Lower leg skin (tissue), 4 donors: ENCODE measurements at regions not wholly inside any gene's neighbourhood (a gene's known extent, or its start where the extent isn't known, plus 50 kb on each side); places are given as distances from the start of the nearest gene placed in this dataset.
A peak's percentile ranks its signal among the peaks of the same experiment; 100 is the strongest.

Source experiments
- DNase-seq, 2 donors: peaks; one replicate each; pipeline ENCODE4 v3.0.0-alpha.2; 2019; ENCODE audit warnings: low spot score in 2 of 2
- H3K4me3 ChIP-seq: fragments of 200-600 bp; sonication (generic); 2 replicates; pipeline ENCODE4 v1.5.1; 2017; ENCODE audit warnings: mild to moderate bottlenecking, low read depth; ENCODE audit not compliant: poor library complexity, severe bottlenecking
- CTCF ChIP-seq, 3 donors: fragments of 450-650 bp; IDR thresholded peaks; one replicate each; pipeline ENCODE4 v1.5.1; 2016; ENCODE audit warnings: antibody characterized with exemption in 3 of 3, mild to moderate bottlenecking in 3 of 3, moderate library complexity in 2 of 3
- POLR2A ChIP-seq, 2 donors: fragments of 450-650 bp; IDR thresholded peaks; one replicate each; pipeline ENCODE4 v1.6.1; 2016 to 2017; ENCODE audit warnings: antibody characterized with exemption in 2 of 2, mild to moderate bottlenecking in 1 of 2, moderate library complexity in 1 of 2
- WGBS, 2 donors: methylation state at CpG; one replicate each; pipeline ENCODE4 v1.1.5; 2018; 5-methylcytosine and 5-hydroxymethylcytosine counted together
- intact Hi-C: fragments of 100-400 bp; cut with DNase I; formaldehyde crosslinking; loops from one replicate; pipeline ENCODE4 v1.15.0; 2023; ENCODE audit warnings: low total_unique reads

DNA sequence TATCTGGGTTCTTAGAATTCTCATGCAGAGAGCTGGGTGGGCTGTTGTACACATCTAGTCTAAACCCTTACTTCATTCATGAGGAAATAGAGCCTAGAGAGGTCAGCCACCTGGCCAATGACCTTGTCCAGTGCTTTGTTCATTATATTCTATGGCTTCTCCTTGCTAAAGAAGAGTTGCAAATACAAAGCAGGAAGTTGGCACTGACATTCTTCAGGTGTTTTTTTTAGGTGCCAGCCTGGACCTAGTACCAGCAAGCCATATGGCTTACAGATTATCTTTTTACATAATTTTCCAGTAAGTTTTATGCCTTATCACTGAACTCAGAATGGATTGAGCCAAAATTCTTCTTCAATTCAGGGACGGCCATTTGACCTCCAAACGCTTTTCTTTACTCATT, 54.7 kb upstream of the PGM2 start:
- TF ChIP-seq POLR2A (IDR thresholded peaks at IDR 0.05) (no peak), CTCF (IDR thresholded peaks at IDR 0.05) (no peak)
- no peak overlapping the region for H3K4me3 ChIP-seq
- 75 to 78% methylated on average over 2 of the region's 2 CpGs for WGBS, 2 donors
- intact Hi-C loops, result no loop called here
- no peak for DNase-seq

DNA sequence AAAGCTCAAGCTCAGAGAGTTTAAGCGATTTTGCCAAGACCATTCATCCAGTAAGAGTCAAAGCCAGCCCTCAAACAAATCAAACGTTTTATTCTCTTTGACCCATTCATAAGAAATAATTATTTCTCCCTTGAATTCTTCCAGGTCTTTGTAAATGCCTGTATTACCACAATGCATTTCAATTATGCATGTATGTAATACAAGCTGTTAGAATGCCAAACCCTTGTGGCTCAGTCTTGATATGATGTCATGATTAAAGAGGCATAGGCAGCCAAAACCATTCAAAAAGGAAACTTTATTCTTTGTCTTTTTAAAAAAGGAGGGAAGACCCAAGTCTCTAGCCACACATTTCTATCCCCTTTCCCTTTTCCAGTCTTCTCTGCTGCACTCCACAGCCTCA, 56.5 kb upstream of the PGM2 start:
- no peak for DNase-seq
- TF ChIP-seq POLR2A (IDR thresholded peaks at IDR 0.05), result no peak
- TF ChIP-seq CTCF (IDR thresholded peaks at IDR 0.05), result no peak
- 45 to 52% methylated on average over 2 of the region's 2 CpGs for WGBS, 2 donors
- intact Hi-C loops, result no loop called here
- no peak overlapping the region for H3K4me3 ChIP-seq

- 81 to 88% methylated on average over 4 of the region's 4 CpGs for WGBS, 2 donors
- intact Hi-C loops, result no loop called here
- H3K4me3 ChIP-seq, result no peak overlapping the region
- DNase-seq, result no peak
- TF ChIP-seq CTCF (IDR thresholded peaks at IDR 0.05), result no peak
Observed at GRCh38 chr4:37769391-37769989, 57.0 kb upstream of the PGM2 start.

DNA sequence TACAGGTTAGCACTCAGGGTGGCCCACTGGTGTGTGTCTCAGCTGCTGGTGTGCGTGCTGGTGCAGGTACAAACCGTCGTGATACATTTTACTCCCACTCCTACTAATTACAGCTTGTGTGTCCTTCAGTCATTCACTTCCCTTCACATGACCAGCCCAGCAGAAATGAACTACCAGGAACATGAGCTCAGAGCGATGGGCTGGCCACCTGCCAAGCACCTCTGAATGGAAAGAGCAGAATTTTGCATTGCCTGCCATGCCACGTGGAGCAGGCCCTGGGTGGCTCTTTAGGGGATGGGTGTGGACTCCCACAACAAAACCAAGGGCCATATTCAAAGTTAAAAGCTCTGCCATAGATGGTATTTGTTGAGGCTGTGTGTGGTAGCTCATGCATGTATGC, 58.9 kb upstream of the PGM2 start:
- no peak overlapping the region for H3K4me3 ChIP-seq
- WGBS, 2 donors, result 19 to 33% methylated on average over 5 of the region's 5 CpGs
- DNase-seq, result peak; percentile 64 to 92
- TF ChIP-seq CTCF (IDR thresholded peaks at IDR 0.05), result no peak
- no peak for TF ChIP-seq POLR2A (IDR thresholded peaks at IDR 0.05)
- intact Hi-C loops, result no loop called here

DNA sequence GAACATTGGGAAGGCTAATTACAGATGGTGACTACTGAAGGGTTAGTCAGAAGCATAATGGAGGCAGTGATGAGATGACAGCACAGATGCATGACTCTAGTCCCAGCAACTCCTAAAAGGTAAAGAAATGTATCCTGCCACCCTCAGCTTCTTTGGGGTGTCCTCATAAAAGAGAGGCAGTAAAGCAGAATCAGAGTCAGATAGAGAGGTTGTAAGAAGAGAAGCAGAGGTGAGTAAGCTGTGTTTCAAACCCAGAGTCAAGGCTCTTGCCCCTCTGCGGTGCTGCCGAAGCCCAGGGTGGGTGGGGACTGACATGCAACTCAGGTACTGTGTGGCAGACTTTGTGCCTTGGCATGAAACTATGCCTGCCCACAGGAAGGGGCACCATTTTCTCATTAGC, 59.5 kb upstream of the PGM2 start:
- intact Hi-C loops, result no loop called here
- 70 to 81% methylated on average over 2 of the region's 2 CpGs for WGBS, 2 donors
- no peak overlapping the region for H3K4me3 ChIP-seq
- no peak for DNase-seq
- TF ChIP-seq POLR2A (IDR thresholded peaks at IDR 0.05) (no peak), CTCF (IDR thresholded peaks at IDR 0.05) (no peak)

GRCh38 chr4:37765741-37766140, 60.7 kb upstream of the PGM2 start:
- no peak overlapping the region for H3K4me3 ChIP-seq
- TF ChIP-seq POLR2A (IDR thresholded peaks at IDR 0.05) (no peak), CTCF (IDR thresholded peaks at IDR 0.05) (no peak)
- WGBS, 2 donors, result 45 to 67% methylated on average over 1 of the region's 1 CpG
- DNase-seq, result no peak
- intact Hi-C loops, result no loop called here
